GM18498 (cell line): ENCODE measurements at regions not wholly inside any gene's neighbourhood (a gene's known extent, or its start where the extent isn't known, plus 50 kb on each side); places are given as distances from the start of the nearest gene placed in this dataset.
"Not testable (repeated sequence)": the region's sequence is repeated elsewhere in the genome, so short reads cannot be mapped to it uniquely, and the experiment has no call there.

Experiments
- ATAC-seq: cut with Tn5 transposase; IDR thresholded peaks from one replicate; pipeline ENCODE4 v1.9.1; 2021; ENCODE audit warnings: mild to moderate bottlenecking, moderate library complexity; ENCODE audit not compliant: unreplicated experiment

GRCh38 chr7:94170836-94171235, 166.7 kb upstream of the BET1 start:
- ATAC-seq = peak; percentile 91

GRCh38 chr7:94173436-94173835, 169.3 kb upstream of the BET1 start:
- no peak for ATAC-seq

DNA sequence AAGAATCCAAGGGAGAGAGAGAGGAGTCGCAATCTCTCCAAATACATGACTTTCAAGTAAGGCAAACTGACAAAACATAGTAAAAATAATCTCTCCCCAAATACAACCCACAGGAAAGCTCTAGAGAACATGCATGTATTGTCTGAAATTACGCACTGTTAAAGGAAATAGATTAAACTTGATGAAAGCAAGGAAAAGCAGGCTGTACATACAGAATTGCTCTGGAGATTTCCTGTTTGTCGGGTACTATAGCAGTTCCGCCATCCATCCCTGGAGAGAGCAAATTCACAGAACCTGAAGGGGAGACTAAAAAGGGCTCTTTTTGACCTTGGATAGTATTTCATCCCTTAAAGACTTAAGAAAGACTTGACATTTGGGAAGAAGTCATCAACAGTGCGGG, 170.2 kb upstream of the BET1 start:
- ATAC-seq = no peak

GRCh38 chr7:94174956-94175355, 170.8 kb upstream of the BET1 start:
- no peak for ATAC-seq

- ATAC-seq = no peak
Observed at GRCh38 chr7:94176694-94177200, 172.6 kb upstream of the BET1 start.

GRCh38 chr7:94177441-94177840, 173.3 kb upstream of the BET1 start:
- ATAC-seq = no peak

DNA sequence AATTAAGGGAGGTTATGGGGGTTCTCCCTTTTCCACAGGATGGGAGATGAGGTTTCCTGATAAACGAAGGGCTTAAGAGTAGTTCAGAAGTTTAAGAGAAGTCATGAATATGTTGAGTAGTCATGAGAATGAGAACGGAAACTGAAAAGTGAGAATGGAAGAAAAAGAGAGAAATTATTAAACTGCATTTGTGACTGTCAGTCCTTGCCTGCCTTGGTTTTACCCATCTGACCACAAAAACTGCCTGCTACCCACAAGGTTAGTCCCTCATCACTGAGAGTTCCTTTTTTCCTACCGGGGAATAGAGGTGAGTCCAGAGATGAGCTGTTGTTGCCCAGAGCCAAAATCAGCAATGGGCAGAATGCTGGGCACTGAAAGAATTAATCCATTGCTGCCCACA, 174.1 kb upstream of the BET1 start:
- peak; percentile 95 for ATAC-seq

GRCh38 chr7:94179466-94179865, 175.3 kb upstream of the BET1 start:
- no peak for ATAC-seq

DNA sequence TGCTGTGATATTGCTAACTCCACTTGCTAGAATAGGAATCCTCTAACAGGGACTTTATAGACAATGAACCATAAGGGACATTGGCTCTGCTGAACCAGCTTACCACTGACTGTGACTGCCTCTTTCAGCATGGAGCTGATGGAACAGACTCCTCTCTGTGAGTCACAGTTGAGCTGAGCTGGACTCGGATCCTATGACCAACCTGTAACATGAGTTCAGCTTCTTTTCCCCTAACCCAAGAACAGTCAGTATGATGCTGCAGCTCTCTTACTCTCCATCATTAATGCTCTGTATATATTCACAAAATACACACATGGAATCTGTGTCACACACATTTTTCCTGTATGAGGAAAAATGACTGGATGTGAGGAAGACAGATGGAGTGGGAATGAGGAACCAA, 177.9 kb upstream of the BET1 start:
- no peak for ATAC-seq

- ATAC-seq = no peak
Observed at GRCh38 chr7:94182721-94183120, 178.6 kb upstream of the BET1 start.

GRCh38 chr7:94183289-94183749, 179.2 kb upstream of the BET1 start:
- ATAC-seq = peak; percentile 48

DNA sequence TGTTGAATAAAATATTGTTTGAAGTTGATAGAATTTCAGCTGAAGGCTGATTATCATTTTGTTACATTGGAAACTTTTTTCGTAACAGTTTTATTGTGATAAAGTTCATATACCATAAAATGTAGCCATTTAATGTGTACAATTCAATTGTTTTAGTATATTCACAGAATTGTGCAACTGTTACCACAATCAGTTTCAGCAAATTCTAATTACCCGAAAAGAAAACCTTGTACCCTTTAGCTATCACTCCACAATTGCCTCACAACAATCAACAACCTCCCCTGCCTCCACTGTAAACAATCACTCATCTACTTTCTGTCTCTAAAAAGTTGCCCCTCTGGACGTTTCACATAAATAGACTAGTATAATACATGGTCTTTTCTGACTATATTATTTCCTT, 179.7 kb upstream of the BET1 start:
- no peak for ATAC-seq

GRCh38 chr7:94188350-94188749, 184.2 kb upstream of the BET1 start:
- no peak for ATAC-seq

GRCh38 chr7:94190599-94191061, 186.5 kb upstream of the BET1 start:
- ATAC-seq = no peak

- not testable (repeated sequence) for ATAC-seq
Observed at GRCh38 chr7:94194426-94194825, 190.3 kb upstream of the BET1 start.

DNA sequence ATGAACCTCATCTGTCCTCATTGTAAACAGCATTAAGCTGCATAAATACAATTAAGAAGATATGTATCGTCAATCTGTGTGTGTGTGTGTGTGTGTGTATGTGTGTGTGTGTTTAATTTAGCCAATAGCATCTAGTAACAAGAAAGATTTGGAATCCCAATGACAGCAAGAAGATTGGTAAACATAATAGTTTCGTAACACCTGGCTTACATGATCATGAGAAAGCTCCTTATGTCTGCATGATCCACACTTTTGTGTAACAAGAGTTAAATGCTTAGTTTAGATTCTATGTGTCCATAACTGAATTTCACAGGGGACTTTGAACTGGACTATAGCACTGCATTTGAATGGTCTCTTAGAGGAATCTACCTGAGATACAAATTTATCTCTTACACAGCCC, 191.0 kb upstream of the BET1 start:
- no peak for ATAC-seq

DNA sequence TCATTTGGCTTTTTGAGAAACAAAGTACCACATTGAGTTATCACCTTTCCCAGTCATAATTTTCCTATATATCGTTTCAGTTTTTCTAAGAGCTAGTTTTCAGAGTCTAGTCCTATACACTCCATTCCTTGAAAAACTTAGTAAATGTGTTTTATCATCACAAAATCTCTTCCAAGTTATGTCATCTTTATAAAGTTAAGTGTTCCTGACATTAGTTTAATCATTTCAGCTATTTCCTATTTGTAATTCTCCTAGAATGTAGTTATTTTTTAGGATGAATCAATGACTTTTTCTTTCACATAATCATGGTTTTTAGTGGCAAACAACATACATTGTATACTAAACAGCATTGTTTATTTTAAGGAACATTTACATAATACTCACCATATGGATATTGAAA, 191.7 kb upstream of the BET1 start:
- ATAC-seq = no peak

- ATAC-seq = no peak
Observed at GRCh38 chr7:94205529-94205928, 189.2 kb upstream of the COL1A2 start.

DNA sequence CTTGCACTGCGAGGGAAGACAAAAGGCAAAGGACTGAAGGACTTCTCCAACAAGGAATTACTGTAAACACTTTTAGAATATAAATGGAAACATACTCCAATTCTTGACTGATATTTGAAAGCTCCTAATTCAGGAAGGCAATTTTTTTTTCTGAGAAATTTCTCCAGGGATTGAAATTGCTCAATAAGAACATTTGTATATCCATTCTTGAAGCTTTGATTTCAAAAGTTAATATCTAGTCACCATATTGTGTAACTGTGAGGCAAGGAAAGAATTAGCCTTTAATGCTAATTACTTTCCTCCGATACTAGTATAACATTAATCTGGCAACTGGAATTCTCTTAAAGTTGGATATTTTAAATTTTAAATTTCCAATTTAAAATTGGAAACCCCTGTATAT, 188.4 kb upstream of the COL1A2 start:
- no peak for ATAC-seq

- ATAC-seq = no peak
Observed at GRCh38 chr7:94212160-94212559, 182.5 kb upstream of the COL1A2 start.

DNA sequence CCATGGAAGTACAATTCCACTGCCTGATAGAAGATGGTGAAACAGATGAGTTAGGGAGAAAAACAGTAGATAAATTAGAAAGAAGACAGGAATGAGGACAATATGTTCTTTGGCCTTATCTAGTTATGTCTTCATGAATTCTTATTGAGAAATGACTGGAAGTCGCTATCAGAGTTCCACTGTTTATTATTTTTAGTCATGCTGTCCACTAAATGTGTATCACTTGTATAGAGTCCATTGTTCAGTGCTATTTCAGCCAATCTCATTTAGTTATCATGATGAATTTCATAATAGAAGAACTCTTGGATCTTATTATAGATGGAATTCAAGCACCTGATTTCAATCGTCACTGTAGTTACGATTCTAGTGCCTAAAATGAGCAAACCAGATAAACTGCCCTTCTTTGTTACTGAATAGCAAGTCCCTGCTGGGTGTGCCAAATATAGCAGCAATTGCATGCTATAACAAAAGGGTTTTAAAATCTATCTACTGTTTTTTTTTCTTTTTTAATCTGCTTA, 177.7 kb upstream of the COL1A2 start:
- ATAC-seq = no peak

- no peak for ATAC-seq
Observed at GRCh38 chr7:94217766-94218165, 176.9 kb upstream of the COL1A2 start.

GRCh38 chr7:94222516-94222915, 172.2 kb upstream of the COL1A2 start:
- ATAC-seq = no peak
